ENCODE measurements at regions not wholly inside any gene's neighbourhood (a gene's known extent, or its start where the extent isn't known, plus 50 kb on each side); places are given as distances from the start of the nearest gene placed in this dataset.
"Not testable (repeated sequence)": the region's sequence is repeated elsewhere in the genome, so short reads cannot be mapped to it uniquely, and the experiment has no call there.

DNA sequence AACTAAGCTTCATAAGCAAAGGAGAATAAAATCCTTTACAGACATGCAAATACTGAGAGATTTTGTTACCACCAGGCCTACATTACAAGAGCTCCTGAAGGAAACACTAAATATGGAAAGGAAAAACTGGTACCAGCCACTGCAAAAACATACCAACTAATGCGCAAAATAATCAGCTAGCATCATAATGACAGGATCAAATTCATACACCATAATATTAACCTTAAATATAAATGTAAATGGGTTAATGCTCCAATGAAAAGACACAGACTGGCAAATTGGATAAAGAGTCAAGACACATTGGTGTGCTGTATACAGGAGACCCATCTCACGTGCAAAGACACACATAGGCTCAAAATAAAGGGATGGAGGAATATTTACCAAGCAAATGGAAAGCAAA, 80.3 kb upstream of the SLC35F3 start:
- not testable (repeated sequence) for TF ChIP-seq BCL11A (tag by site-specific recombination; IDR thresholded peaks at IDR 0.05; ENCODE audit: low read depth); ZNF311 (tag by site-specific recombination; IDR thresholded peaks at IDR 0.05; ENCODE audit: borderline replicate concordance); ZNF433 (tag by site-specific recombination; IDR thresholded peaks at IDR 0.05; ENCODE audit: low read depth); YY1 (tag by site-specific recombination; IDR thresholded peaks at IDR 0.05); ZNF768 (tag by site-specific recombination; IDR thresholded peaks at IDR 0.05)
- TF ChIP-seq, protein P1, sequence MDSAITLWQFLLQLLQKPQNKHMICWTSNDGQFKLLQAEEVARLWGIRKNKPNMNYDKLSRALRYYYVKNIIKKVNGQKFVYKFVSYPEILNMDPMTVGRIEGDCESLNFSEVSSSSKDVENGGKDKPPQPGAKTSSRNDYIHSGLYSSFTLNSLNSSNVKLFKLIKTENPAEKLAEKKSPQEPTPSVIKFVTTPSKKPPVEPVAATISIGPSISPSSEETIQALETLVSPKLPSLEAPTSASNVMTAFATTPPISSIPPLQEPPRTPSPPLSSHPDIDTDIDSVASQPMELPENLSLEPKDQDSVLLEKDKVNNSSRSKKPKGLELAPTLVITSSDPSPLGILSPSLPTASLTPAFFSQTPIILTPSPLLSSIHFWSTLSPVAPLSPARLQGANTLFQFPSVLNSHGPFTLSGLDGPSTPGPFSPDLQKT (IDR thresholded peaks at IDR 0.05; ENCODE audit: borderline replicate concordance, low read depth, low read length) = not testable (repeated sequence)
- TF ChIP-seq, protein P2, sequence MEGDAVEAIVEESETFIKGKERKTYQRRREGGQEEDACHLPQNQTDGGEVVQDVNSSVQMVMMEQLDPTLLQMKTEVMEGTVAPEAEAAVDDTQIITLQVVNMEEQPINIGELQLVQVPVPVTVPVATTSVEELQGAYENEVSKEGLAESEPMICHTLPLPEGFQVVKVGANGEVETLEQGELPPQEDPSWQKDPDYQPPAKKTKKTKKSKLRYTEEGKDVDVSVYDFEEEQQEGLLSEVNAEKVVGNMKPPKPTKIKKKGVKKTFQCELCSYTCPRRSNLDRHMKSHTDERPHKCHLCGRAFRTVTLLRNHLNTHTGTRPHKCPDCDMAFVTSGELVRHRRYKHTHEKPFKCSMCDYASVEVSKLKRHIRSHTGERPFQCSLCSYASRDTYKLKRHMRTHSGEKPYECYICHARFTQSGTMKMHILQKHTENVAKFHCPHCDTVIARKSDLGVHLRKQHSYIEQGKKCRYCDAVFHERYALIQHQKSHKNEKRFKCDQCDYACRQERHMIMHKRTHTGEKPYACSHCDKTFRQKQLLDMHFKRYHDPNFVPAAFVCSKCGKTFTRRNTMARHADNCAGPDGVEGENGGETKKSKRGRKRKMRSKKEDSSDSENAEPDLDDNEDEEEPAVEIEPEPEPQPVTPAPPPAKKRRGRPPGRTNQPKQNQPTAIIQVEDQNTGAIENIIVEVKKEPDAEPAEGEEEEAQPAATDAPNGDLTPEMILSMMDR (tag by site-specific recombination; IDR thresholded peaks at IDR 0.05) = not testable (repeated sequence)

Measured in HEK293 (cell line).